ENCODE measurements at regions not wholly inside any gene's neighbourhood (a gene's known extent, or its start where the extent isn't known, plus 50 kb on each side); places are given as distances from the start of the nearest gene placed in this dataset.
"Not testable (repeated sequence)": the region's sequence is repeated elsewhere in the genome, so short reads cannot be mapped to it uniquely, and the experiment has no call there.

DNA sequence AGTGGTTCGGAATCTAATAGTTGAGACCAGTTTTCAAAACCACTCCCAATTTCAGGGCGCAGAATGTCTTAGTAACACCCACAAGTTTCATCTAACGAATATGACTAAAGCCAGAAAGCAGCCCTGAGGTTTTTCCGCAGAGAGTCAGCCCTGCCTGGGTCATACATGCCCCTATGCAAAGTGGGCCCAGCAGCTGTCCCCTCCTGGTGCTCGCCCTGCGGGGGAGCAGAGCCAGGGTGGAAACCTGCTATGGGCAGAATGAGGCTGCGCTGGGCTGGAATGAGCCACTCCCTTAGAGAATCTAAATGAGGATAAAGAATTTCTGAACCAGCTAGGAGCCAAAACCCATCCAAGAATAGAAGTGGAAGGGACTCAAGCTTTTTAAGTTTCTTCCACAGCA, 69.4 kb upstream of the KIF2A start:
- 59 to 67% methylated on average over 7 of the region's 7 CpGs for WGBS, 2 donors
- H3K9me3 ChIP-seq; H3K4me3 ChIP-seq; intact Hi-C loops (cut with DNase I); H3K27me3 ChIP-seq; H3K27ac ChIP-seq; H3K4me1 ChIP-seq; H3K36me3 ChIP-seq: not testable (repeated sequence)
- ATAC-seq (peak in 3 of 8 donors; percentile 41 to 76 (median 52)), DNase-seq (peak in 1 of 2 donors; percentile 24)

- H3K27me3 ChIP-seq; H3K36me3 ChIP-seq; H3K4me1 ChIP-seq; ATAC-seq; H3K4me3 ChIP-seq; intact Hi-C loops (cut with DNase I); H3K9me3 ChIP-seq; H3K27ac ChIP-seq; DNase-seq: not testable (repeated sequence)
- 93 to 97% methylated on average over 2 of the region's 2 CpGs for WGBS, 2 donors
Measured at GRCh38 chr5:62237944-62238343, 68.1 kb upstream of the KIF2A start.

GRCh38 chr5:62238584-62238983, 67.4 kb upstream of the KIF2A start:
- H3K9me3 ChIP-seq; H3K27me3 ChIP-seq; DNase-seq; H3K27ac ChIP-seq; intact Hi-C loops (cut with DNase I); H3K4me1 ChIP-seq; H3K4me3 ChIP-seq; ATAC-seq; H3K36me3 ChIP-seq: not testable (repeated sequence)
- 86 to 91% methylated on average over 3 of the region's 3 CpGs for WGBS, 2 donors

DNA sequence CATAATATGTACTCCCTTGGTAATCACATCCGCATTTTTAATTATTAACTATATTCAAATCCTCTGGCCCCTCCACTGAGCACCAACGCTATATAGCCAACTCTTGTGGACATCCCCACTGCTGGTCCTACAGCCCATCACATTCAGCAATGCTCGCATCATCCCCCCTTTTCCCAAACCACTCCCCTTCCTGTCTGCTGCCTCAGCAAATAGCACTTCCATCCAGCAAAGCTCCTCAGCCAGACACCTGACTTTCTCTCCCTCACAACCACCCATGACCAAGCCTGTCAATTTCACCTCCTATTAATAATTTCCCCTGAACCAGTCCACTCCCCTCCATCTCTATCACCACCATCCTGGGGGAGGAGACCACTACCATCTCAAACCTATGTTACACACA, 65.5 kb upstream of the KIF2A start:
- intact Hi-C loops (cut with DNase I), result loop anchor here in 1 of 10 donors (10.0 kb wide), 1 partner anchor 104 kb away; no protein-coding TSS in a partner anchor
- ATAC-seq, H3K36me3 ChIP-seq, H3K4me3 ChIP-seq, H3K27me3 ChIP-seq, H3K27ac ChIP-seq, DNase-seq, H3K4me1 ChIP-seq, H3K9me3 ChIP-seq: not testable (repeated sequence)
- 90% methylated on average over 3 of the region's 3 CpGs for WGBS, 2 donors

DNA sequence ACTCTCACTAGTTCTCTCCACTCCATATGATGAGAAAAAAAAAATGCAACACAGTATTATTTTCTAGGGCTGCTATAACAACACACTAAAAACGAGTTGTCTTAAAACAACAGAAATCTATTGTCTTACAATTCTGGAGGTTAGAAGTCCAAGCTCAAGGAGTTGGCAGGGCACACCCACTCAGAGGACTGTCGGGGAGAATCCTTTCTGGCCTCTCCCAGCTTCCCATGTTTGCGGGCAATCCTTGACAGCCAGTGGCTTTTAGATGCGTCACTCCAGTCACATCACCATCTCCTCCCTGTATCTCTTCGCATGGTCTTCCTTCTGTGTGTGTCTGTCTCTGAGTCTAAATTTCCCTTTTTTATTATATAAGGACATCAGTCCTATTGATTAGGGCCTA, 64.0 kb upstream of the KIF2A start:
- H3K27me3 ChIP-seq, DNase-seq, H3K36me3 ChIP-seq, H3K4me1 ChIP-seq, ATAC-seq, H3K27ac ChIP-seq, H3K9me3 ChIP-seq, H3K4me3 ChIP-seq: not testable (repeated sequence)
- intact Hi-C loops (cut with DNase I), result loop anchor here in 1 of 10 donors (10.0 kb wide), 1 partner anchor 103 kb away; no protein-coding TSS in a partner anchor
- WGBS, 2 donors, result 83 to 86% methylated on average over 5 of the region's 5 CpGs

DNA sequence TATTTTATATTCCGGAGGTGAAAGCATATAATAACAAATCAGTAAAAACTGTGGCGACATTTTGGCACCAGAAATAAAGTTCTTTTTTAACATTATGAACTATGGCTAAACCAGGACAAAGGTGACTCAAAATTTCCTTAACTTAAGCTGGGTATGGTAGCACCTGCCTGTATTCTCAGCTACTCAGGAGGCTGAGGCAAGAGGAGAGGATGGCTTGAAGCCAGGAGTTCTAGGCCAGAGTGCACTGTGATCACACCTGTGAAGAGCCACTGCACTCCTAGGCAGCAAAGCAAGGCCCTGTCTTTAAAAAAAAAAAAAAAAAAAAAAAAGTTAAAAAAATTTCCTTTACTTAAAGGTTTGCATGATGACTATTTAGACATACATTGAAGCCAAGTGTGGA, 63.0 kb upstream of the KIF2A start:
- intact Hi-C loops (cut with DNase I), result loop anchor here in 1 of 10 donors (10.0 kb wide), 1 partner anchor 102 kb away; no protein-coding TSS in a partner anchor
- DNase-seq, H3K9me3 ChIP-seq, H3K36me3 ChIP-seq, H3K27me3 ChIP-seq, H3K27ac ChIP-seq, H3K4me1 ChIP-seq, ATAC-seq, H3K4me3 ChIP-seq: not testable (repeated sequence)
- 92 to 98% methylated on average over 2 of the region's 2 CpGs for WGBS, 2 donors

GRCh38 chr5:62248192-62248591, 57.8 kb upstream of the KIF2A start:
- not testable (repeated sequence) for H3K4me1 ChIP-seq, H3K4me3 ChIP-seq, ATAC-seq, H3K9me3 ChIP-seq, H3K36me3 ChIP-seq, H3K27me3 ChIP-seq, DNase-seq, H3K27ac ChIP-seq
- WGBS, 2 donors, result 97 to 98% methylated on average over 6 of the region's 6 CpGs
- intact Hi-C loops (cut with DNase I), result loop anchor here in 1 of 10 donors (10.0 kb wide), 1 partner anchor 97 kb away; no protein-coding TSS in a partner anchor

DNA sequence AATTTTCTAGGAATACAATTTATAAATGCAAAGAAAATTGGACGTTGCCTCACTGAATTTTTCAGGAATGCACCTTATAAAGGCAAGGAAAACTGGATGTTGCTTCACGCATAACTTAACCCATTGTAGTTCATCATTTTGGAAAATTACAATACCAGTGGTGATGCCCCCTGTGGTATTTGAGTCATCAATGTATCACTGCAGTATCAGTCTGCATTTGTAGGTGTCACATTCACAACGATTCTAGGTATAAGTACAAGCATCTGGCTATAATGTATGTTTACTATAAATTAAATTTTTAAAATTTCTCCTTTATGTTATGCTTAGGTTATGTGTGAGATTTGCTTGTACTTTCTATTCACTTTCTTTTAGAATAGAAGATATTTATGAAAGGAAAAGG, 55.9 kb upstream of the KIF2A start:
- 82 to 91% methylated on average over 3 of the region's 3 CpGs for WGBS, 2 donors
- H3K27me3 ChIP-seq; H3K9me3 ChIP-seq; DNase-seq; H3K27ac ChIP-seq; intact Hi-C loops (cut with DNase I); ATAC-seq; H3K4me1 ChIP-seq; H3K36me3 ChIP-seq; H3K4me3 ChIP-seq: not testable (repeated sequence)

- H3K4me1 ChIP-seq; H3K36me3 ChIP-seq; H3K9me3 ChIP-seq; DNase-seq; H3K27me3 ChIP-seq; intact Hi-C loops (cut with DNase I); ATAC-seq; H3K4me3 ChIP-seq; H3K27ac ChIP-seq: not testable (repeated sequence)
- 90 to 94% methylated on average over 4 of the region's 4 CpGs for WGBS, 2 donors
Measured at GRCh38 chr5:62250919-62251318, 55.1 kb upstream of the KIF2A start.

DNA sequence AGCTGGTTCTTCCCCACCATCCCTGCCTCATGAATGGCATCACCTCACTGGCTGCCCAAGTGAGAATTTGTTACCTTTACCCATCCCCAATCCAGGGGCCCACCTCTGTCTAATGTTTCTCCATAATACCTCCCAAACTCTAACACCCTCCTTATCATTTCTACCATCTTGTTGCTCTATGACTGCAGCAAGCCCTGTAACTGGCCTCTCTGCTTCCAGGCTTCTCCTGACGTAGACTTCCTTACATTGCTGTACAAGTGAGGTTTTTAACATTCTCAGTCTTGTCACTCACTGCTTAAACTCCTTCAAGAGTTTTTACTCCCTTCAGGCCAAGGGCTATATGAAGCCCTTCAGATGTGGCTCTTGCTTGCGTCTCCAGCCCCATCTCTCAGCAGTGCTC, 53.5 kb upstream of the KIF2A start:
- intact Hi-C loops (cut with DNase I); H3K4me3 ChIP-seq; ATAC-seq; DNase-seq; H3K9me3 ChIP-seq; H3K27me3 ChIP-seq; H3K36me3 ChIP-seq; H3K27ac ChIP-seq: not testable (repeated sequence)
- H3K4me1 ChIP-seq, result peaks cover 0 to 13% (median 9%) of the 10 kb centered on the region in 9 donors
- WGBS, 2 donors, result 92 to 97% methylated on average over 2 of the region's 2 CpGs

DNA sequence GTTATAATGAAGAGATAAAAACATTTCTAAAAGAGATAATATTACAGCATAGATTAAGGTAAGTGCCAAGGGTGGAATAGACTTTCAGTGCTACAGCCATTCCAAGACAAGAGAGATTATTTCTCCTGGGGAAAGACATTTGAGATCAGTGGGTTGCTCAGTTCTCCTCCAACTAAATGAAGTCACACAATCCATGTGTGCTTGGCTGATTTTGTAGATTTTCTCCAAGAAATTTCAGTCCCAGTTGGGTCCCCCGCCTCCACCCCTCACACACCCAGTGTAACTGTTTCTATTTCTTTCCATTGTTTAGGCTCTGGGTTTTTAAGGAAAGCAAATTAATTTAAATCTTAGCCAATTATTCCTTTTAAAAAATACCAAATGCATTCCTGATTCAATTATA, 50.5 kb upstream of the KIF2A start:
- H3K27me3 ChIP-seq; H3K36me3 ChIP-seq; DNase-seq; intact Hi-C loops (cut with DNase I); H3K4me3 ChIP-seq; H3K9me3 ChIP-seq; H3K27ac ChIP-seq; ATAC-seq: not testable (repeated sequence)
- 78 to 81% methylated on average over 1 of the region's 1 CpG for WGBS, 2 donors
- H3K4me1 ChIP-seq, result peaks cover 0 to 13% (median 9%) of the 10 kb centered on the region in 9 donors
